ENCODE measurements at regions not wholly inside any gene's neighbourhood (a gene's known extent, or its start where the extent isn't known, plus 50 kb on each side); places are given as distances from the start of the nearest gene placed in this dataset.

DNA sequence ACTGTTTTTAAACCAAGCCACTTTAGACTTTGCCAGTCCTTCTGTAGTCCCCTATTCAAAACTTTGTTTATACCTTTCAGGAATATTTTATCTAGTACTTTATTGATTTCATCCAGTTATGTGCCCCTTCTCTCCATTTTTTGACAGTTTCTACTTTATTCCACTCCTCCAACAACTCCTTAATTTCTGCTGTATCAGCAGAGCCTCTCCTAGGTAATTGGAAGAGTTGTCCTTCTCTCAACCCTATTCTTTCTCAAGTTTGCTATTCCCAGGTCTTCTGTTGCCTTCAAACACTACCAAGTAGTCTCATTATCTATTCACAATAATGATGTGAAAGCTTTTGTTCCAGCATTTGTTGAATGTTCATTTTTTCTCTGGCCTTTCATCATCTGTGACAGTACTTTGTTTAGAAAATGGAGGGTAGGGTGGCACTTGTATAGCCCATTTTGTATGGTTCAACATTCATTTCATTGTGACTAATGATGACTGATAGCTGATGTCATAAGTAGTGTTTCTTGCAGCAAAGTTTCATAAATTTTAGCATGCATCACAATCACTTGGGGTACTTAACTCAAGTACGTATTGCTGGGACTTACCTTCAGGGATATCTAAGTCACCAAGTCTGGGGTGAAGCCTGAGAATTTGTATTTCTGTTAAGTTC is 204.4 kb upstream of the DMRT1 start (continued):
- TF ChIP-seq POLR2AphosphoS5 (IDR thresholded peaks at IDR 0.05; ENCODE audit: low read depth) (no peak), EZH2phosphoT487 (IDR thresholded peaks at IDR 0.05; ENCODE audit: unreplicated experiment) (no peak)

DNA sequence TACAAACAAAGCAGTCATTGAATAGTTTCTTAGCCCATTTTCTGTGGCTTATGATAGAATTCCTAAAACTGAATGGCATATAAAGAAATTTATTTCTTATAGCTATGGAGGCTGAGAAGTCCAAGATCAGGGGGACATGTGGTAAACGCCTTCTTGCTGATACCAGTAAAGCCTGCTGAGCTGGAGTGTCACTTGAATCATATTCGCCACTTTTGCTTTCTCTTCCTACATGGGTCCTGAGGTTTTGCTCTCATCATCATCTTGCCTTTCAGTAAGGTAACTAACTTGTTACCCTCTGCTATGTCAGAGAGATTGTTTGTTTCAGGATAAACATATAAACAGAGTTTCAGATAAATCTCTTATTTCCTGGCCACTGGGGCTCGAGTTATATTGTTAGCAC is 203.3 kb upstream of the DMRT1 start:
- no peak overlapping the region for H3K4me2 ChIP-seq
- peaks cover 13% of the 10 kb centered on the region for H3K36me3 Mint-ChIP-seq (ENCODE audit: low read depth)
- peaks cover 11% of the 10 kb centered on the region for H3K9me3 Mint-ChIP-seq
- no peaks in the 10 kb centered on the region for H3K27me3 ChIP-seq (ENCODE audit: insufficient read depth)
- no peaks in the 10 kb centered on the region for H3K27me3 Mint-ChIP-seq (ENCODE audit: insufficient read depth, low read depth, poor library complexity)
- no peak overlapping the region for H3K4me3 Mint-ChIP-seq
- H3K4me1 Mint-ChIP-seq: peaks cover 9% of the 10 kb centered on the region; the same call in 2 of the 3 replicates
- no peaks in the 10 kb centered on the region for H3F3A ChIP-seq (replicated peaks; ENCODE audit: low read depth)
- no peak overlapping the region for H3K27ac ChIP-seq (ENCODE audit: low read depth)
- peaks cover 22% of the 10 kb centered on the region for H3K79me2 ChIP-seq (replicated peaks; ENCODE audit: insufficient read depth)
- DNase-seq (ENCODE audit: low spot score) (no peak), ATAC-seq (no peak)
- H3K9me2 ChIP-seq (ENCODE audit: insufficient read depth): no peaks in the 10 kb centered on the region
- peaks cover 4% of the 10 kb centered on the region; the same call in 1 of the 2 replicates for H4K20me1 ChIP-seq (replicated peaks; ENCODE audit: insufficient read depth)
- no peak overlapping the region for H3K4me3 ChIP-seq
- H3K4me1 ChIP-seq (ENCODE audit: insufficient read depth): peaks cover 13% of the 10 kb centered on the region
- TF ChIP-seq CREB1 (CRISPR knock-in tag; IDR thresholded peaks at IDR 0.05; ENCODE audit: low read depth): no peak
- TF ChIP-seq ZNF331 (CRISPR knock-in tag; IDR thresholded peaks at IDR 0.05; ENCODE audit: low read depth): no peak
- TF ChIP-seq, protein P1, sequence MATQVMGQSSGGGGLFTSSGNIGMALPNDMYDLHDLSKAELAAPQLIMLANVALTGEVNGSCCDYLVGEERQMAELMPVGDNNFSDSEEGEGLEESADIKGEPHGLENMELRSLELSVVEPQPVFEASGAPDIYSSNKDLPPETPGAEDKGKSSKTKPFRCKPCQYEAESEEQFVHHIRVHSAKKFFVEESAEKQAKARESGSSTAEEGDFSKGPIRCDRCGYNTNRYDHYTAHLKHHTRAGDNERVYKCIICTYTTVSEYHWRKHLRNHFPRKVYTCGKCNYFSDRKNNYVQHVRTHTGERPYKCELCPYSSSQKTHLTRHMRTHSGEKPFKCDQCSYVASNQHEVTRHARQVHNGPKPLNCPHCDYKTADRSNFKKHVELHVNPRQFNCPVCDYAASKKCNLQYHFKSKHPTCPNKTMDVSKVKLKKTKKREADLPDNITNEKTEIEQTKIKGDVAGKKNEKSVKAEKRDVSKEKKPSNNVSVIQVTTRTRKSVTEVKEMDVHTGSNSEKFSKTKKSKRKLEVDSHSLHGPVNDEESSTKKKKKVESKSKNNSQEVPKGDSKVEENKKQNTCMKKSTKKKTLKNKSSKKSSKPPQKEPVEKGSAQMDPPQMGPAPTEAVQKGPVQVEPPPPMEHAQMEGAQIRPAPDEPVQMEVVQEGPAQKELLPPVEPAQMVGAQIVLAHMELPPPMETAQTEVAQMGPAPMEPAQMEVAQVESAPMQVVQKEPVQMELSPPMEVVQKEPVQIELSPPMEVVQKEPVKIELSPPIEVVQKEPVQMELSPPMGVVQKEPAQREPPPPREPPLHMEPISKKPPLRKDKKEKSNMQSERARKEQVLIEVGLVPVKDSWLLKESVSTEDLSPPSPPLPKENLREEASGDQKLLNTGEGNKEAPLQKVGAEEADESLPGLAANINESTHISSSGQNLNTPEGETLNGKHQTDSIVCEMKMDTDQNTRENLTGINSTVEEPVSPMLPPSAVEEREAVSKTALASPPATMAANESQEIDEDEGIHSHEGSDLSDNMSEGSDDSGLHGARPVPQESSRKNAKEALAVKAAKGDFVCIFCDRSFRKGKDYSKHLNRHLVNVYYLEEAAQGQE (IDR thresholded peaks at IDR 0.05; ENCODE audit: unreplicated experiment): no peak
- TF ChIP-seq JUNB (IDR thresholded peaks at IDR 0.05; ENCODE audit: unreplicated experiment): no peak
- no peak for TF ChIP-seq EZH2 (IDR thresholded peaks at IDR 0.05; ENCODE audit: low read depth, unreplicated experiment)
- no peak for TF ChIP-seq EZH2phosphoT487 (IDR thresholded peaks at IDR 0.05; ENCODE audit: unreplicated experiment)
- no peak for TF ChIP-seq POLR2AphosphoS5 (IDR thresholded peaks at IDR 0.05; ENCODE audit: low read depth)
- TF ChIP-seq STAT1 (IDR thresholded peaks at IDR 0.05; ENCODE audit: unreplicated experiment): no peak
- TF ChIP-seq, protein P2, sequence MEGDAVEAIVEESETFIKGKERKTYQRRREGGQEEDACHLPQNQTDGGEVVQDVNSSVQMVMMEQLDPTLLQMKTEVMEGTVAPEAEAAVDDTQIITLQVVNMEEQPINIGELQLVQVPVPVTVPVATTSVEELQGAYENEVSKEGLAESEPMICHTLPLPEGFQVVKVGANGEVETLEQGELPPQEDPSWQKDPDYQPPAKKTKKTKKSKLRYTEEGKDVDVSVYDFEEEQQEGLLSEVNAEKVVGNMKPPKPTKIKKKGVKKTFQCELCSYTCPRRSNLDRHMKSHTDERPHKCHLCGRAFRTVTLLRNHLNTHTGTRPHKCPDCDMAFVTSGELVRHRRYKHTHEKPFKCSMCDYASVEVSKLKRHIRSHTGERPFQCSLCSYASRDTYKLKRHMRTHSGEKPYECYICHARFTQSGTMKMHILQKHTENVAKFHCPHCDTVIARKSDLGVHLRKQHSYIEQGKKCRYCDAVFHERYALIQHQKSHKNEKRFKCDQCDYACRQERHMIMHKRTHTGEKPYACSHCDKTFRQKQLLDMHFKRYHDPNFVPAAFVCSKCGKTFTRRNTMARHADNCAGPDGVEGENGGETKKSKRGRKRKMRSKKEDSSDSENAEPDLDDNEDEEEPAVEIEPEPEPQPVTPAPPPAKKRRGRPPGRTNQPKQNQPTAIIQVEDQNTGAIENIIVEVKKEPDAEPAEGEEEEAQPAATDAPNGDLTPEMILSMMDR (conservative IDR thresholded peaks at IDR 0.05; ENCODE audit: low read depth in 2 of 2): no peak
- TF ChIP-seq, protein P3, sequence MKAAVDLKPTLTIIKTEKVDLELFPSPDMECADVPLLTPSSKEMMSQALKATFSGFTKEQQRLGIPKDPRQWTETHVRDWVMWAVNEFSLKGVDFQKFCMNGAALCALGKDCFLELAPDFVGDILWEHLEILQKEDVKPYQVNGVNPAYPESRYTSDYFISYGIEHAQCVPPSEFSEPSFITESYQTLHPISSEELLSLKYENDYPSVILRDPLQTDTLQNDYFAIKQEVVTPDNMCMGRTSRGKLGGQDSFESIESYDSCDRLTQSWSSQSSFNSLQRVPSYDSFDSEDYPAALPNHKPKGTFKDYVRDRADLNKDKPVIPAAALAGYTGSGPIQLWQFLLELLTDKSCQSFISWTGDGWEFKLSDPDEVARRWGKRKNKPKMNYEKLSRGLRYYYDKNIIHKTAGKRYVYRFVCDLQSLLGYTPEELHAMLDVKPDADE (IDR thresholded peaks at IDR 0.05): no peak
- no peak for TF ChIP-seq ZNF114 (CRISPR knock-in tag; IDR thresholded peaks at IDR 0.05)
- TF ChIP-seq ZNF462 (CRISPR knock-in tag; IDR thresholded peaks at IDR 0.05): no peak
- TF ChIP-seq NANOG (IDR thresholded peaks at IDR 0.05; ENCODE audit: borderline replicate concordance): no peak
- no peak overlapping the region for H3K27ac Mint-ChIP-seq
- peaks cover 3% of the 10 kb centered on the region; the same call in 1 of the 2 replicates for H3K36me3 ChIP-seq (ENCODE audit: insufficient read depth)
- H2AFZ ChIP-seq: no peak overlapping the region

Measured in GM23338 (cell line).